ENCODE measurements at regions not wholly inside any gene's neighbourhood (a gene's known extent, or its start where the extent isn't known, plus 50 kb on each side); places are given as distances from the start of the nearest gene placed in this dataset.

DNA sequence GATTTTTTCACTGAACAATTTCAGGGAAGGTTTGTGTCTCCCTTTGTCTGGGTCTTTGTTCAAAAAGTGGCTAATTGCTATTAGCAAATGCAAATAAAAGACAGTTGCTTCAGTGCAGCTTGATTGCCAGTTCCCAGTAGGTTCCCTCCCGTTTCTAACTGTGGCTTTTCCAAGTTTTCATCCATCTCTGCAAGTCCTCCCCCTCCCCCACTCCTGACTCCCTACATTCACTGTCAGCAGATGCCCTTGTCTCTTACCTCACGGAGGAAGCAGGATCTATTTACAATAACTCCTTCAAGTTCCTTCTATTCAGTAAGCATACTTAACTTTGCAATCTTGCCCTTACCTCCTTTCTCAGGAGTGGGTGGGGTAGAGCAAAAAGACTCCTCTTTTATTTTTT is 55.4 kb upstream of the SCEL start:
- intact Hi-C loops (cut with micrococcal nuclease) = no loop called here
- TF ChIP-seq, protein P1, sequence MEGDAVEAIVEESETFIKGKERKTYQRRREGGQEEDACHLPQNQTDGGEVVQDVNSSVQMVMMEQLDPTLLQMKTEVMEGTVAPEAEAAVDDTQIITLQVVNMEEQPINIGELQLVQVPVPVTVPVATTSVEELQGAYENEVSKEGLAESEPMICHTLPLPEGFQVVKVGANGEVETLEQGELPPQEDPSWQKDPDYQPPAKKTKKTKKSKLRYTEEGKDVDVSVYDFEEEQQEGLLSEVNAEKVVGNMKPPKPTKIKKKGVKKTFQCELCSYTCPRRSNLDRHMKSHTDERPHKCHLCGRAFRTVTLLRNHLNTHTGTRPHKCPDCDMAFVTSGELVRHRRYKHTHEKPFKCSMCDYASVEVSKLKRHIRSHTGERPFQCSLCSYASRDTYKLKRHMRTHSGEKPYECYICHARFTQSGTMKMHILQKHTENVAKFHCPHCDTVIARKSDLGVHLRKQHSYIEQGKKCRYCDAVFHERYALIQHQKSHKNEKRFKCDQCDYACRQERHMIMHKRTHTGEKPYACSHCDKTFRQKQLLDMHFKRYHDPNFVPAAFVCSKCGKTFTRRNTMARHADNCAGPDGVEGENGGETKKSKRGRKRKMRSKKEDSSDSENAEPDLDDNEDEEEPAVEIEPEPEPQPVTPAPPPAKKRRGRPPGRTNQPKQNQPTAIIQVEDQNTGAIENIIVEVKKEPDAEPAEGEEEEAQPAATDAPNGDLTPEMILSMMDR (IDR thresholded peaks at IDR 0.05) = no peak
- ChIA-PET POLR2A (interaction anchor here (0.6 kb wide), 1 partner anchor 25 kb away, joined by 3 read pairs; no protein-coding TSS in a partner anchor), CTCF (interaction anchor here (0.6 to 4.6 kb wide), 14 partner anchors 8 to 1180 kb away, joined by 3 to 85 read pairs (median 5); partner anchors contain the start of gene MYCBP2)
- Mint-ChIP-seq H3K4me3 (no peak overlapping the region), H3K9me3 (no peaks in the 10 kb centered on the region), H3K27me3 (no peaks in the 10 kb centered on the region), H3K4me1 (ENCODE audit: low read depth) (peaks cover 18% of the 10 kb centered on the region), H3K36me3 (ENCODE audit: low read depth) (no peaks in the 10 kb centered on the region), H3K27ac (no peak overlapping the region)
- DNase-seq = no peak
- ATAC-seq = no peak

DNA sequence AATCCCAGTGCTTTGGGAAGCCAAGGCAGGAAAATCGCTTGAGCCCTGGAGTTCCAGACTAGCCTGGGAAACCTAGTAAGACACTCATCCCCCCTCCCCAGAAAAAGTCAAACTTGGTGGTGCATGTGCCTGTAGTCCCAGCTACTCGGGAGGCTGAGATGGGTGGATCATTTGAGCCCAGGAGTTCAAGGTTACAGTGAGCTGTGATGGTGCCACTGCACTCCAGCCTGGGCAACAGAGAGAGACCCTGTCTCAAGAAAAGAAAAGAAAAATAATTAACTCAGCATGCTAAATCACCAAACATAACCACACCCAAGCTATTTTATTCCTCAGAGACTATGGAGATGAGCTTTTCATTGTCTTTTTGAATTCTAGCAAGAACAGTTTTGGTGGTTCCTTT is 56.2 kb upstream of the SCEL start:
- H3K4me1 Mint-ChIP-seq (ENCODE audit: low read depth) = peaks cover 18% of the 10 kb centered on the region
- H3K9me3 Mint-ChIP-seq = peaks cover 5% of the 10 kb centered on the region
- H3K4me3 Mint-ChIP-seq = no peak overlapping the region
- no peak overlapping the region for H3K27ac Mint-ChIP-seq
- no peaks in the 10 kb centered on the region for H3K36me3 Mint-ChIP-seq (ENCODE audit: low read depth)
- TF ChIP-seq, protein P1 (IDR thresholded peaks at IDR 0.05) = no peak
- H3K27me3 Mint-ChIP-seq = no peaks in the 10 kb centered on the region
- no peak for ATAC-seq
- DNase-seq = no peak
- ChIA-PET CTCF (interaction anchor here (0.6 to 4.6 kb wide), 38 partner anchors 8 to 1181 kb away, joined by 3 to 85 read pairs (median 5); partner anchors contain the start of genes FBXL3 and MYCBP2), POLR2A (interaction anchor here (0.6 to 1.7 kb wide), 4 partner anchors 11 to 160 kb away, joined by 3 to 5 read pairs (median 4); no protein-coding TSS in a partner anchor)
- intact Hi-C loops (cut with micrococcal nuclease) = loop anchor here (10.0 kb wide), 1 partner anchor 475 kb away; no protein-coding TSS in a partner anchor

- POLR2A ChIA-PET = interaction anchor here (0.8 to 2.3 kb wide), 8 partner anchors 47 to 170 kb away, joined by 3 to 14 read pairs (median 4); partner anchors contain the start of gene MYCBP2
Measured at GRCh38 chr13:77477299-77477848, 58.1 kb upstream of the SCEL start.

DNA sequence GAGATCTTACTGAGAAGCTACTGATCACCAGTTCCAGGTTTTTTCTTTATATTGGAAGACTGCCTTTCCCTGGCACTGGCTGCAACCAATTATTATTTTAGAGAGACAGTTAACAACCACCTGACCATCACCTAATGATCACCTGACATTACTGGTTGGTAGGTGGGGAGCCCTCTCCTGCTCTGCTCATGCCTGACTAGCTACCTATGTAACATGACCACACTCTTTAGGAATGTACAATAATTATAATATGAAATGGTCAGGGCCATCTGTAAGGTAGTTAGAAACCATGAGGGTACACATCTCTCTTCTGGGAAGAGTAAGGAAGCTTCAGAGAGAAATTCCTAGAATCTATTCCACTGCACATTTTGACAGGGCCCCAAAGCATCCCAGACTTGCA is 59.0 kb upstream of the SCEL start:
- POLR2A ChIA-PET = interaction anchor here (0.6 to 2.3 kb wide), 3 partner anchors 16 to 147 kb away, joined by 3 to 14 read pairs (median 6); no protein-coding TSS in a partner anchor
- no peak overlapping the region for H3K27ac Mint-ChIP-seq
- peaks cover 5% of the 10 kb centered on the region for H3K9me3 Mint-ChIP-seq
- DNase-seq (no peak), ATAC-seq (no peak)
- TF ChIP-seq, protein P1 (IDR thresholded peaks at IDR 0.05) = no peak
- H3K4me3 Mint-ChIP-seq = no peak overlapping the region
- H3K36me3 Mint-ChIP-seq (ENCODE audit: low read depth) = no peaks in the 10 kb centered on the region
- intact Hi-C loops (cut with micrococcal nuclease) = loop anchor here (10.0 kb wide), 1 partner anchor 472 kb away; no protein-coding TSS in a partner anchor
- CTCF ChIA-PET = interaction anchor here (1.7 to 4.6 kb wide), 3 partner anchors 50 to 451 kb away, joined by 4 to 85 read pairs (median 15); partner anchors contain the start of genes FBXL3 and MYCBP2
- H3K4me1 Mint-ChIP-seq (ENCODE audit: low read depth) = peaks cover 18% of the 10 kb centered on the region
- no peaks in the 10 kb centered on the region for H3K27me3 Mint-ChIP-seq

More at GRCh38 chr13:77477299-77477848, 58.1 kb upstream of the SCEL start:
- CTCF ChIA-PET = interaction anchor here (0.7 to 4.6 kb wide), 24 partner anchors 10 to 1656 kb away, joined by 3 to 85 read pairs (median 5); partner anchors contain the start of genes FBXL3 and MYCBP2
- intact Hi-C loops (cut with micrococcal nuclease) = loop anchor here (10.0 kb wide), 1 partner anchor 473 kb away; no protein-coding TSS in a partner anchor
- TF ChIP-seq, protein P1 (IDR thresholded peaks at IDR 0.05) = no peak
- ATAC-seq (no peak), DNase-seq (no peak)
- Mint-ChIP-seq H3K4me1 (ENCODE audit: low read depth) (peaks cover 18% of the 10 kb centered on the region), H3K4me3 (peak overlapping the region; percentile 80), H3K27me3 (no peaks in the 10 kb centered on the region), H3K9me3 (peaks cover 5% of the 10 kb centered on the region), H3K36me3 (ENCODE audit: low read depth) (no peaks in the 10 kb centered on the region), H3K27ac (peak overlapping the region; percentile 94)

Data from activated CD8-positive, alpha-beta T cell treated with anti-CD3 and anti-CD28 coated beads for 36 hours (primary cell).